C4-2B (cell line): ENCODE measurements at regions not wholly inside any gene's neighbourhood (a gene's known extent, or its start where the extent isn't known, plus 50 kb on each side); places are given as distances from the start of the nearest gene placed in this dataset.

Experiments used
- ZFX ChIP-seq: fragments of 450-650 bp; IDR thresholded peaks from 2 replicates; pipeline ENCODE4 v1.6.1; 2017
- TF ChIP-seq, protein P1 (sequence below): fragments of 450-650 bp; conservative IDR thresholded peaks from 2 replicates; pipeline ENCODE4 v1.5.1; 2017; ENCODE audit warnings: mild to moderate bottlenecking

DNA sequence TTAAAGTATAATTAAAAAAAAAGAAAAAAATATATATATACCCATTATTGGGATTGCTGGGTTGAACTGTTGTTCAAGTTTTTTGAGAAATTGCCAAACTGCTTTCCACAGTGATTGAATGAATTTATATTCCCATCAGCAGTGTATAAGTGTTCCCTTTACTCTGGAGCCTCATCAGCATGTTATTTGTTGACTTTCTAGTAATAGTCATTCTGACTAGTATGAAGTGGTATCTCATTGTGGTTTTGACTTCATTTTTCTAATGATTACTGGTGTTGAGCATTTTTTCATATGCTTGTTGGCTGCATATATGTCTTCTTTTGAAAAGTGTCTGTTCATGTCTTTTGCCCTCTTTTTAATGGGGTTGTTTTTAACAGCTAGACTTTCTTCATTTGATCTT, 1260.8 kb upstream of the GJE1 start:
- TF ChIP-seq, protein P1, sequence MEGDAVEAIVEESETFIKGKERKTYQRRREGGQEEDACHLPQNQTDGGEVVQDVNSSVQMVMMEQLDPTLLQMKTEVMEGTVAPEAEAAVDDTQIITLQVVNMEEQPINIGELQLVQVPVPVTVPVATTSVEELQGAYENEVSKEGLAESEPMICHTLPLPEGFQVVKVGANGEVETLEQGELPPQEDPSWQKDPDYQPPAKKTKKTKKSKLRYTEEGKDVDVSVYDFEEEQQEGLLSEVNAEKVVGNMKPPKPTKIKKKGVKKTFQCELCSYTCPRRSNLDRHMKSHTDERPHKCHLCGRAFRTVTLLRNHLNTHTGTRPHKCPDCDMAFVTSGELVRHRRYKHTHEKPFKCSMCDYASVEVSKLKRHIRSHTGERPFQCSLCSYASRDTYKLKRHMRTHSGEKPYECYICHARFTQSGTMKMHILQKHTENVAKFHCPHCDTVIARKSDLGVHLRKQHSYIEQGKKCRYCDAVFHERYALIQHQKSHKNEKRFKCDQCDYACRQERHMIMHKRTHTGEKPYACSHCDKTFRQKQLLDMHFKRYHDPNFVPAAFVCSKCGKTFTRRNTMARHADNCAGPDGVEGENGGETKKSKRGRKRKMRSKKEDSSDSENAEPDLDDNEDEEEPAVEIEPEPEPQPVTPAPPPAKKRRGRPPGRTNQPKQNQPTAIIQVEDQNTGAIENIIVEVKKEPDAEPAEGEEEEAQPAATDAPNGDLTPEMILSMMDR, result no peak
- no peak for TF ChIP-seq ZFX
